Lung (tissue), 11 donors: ENCODE measurements at regions not wholly inside any gene's neighbourhood (a gene's known extent, or its start where the extent isn't known, plus 50 kb on each side); places are given as distances from the start of the nearest gene placed in this dataset.

Source experiments
- ATAC-seq: fragments of 200-7000 bp; cut with Tn5 transposase; one replicate; pipeline ENCODE4 v1.9.1; 2020; ENCODE audit warnings: moderate number of reproducible peaks; ENCODE audit not compliant: insufficient read depth, low FRiP score
- DNase-seq, 3 donors: peaks; one replicate each; pipeline ENCODE4 v3.0.0-alpha.2; 2013 to 2017
- H3K27ac ChIP-seq, 2 donors: one replicate each; pipeline ENCODE4 v1.5.1; 2013; ENCODE audit warnings: mild to moderate bottlenecking in 2 of 2, moderate library complexity in 2 of 2, control low read depth in 1 of 2, inconsistent platforms in 1 of 2, low read depth in 1 of 2, low read length in 1 of 2
- H3K27me3 ChIP-seq, 3 donors: one replicate each; pipeline ENCODE4 v1.5.1; 2013; ENCODE audit warnings: low read length in 2 of 3; ENCODE audit not compliant: control insufficient read depth in 3 of 3, insufficient read depth in 3 of 3
- H3K36me3 ChIP-seq, 4 donors: one replicate each; pipeline ENCODE4 v1.5.1; 2013; ENCODE audit warnings: low read length in 4 of 4, mild to moderate bottlenecking in 1 of 4, moderate library complexity in 1 of 4; ENCODE audit not compliant: control insufficient read depth in 4 of 4, insufficient read depth in 4 of 4
- H3K4me1 ChIP-seq, 5 donors: one replicate each; pipeline ENCODE4 v1.5.1; 2013; ENCODE audit warnings: low read length in 5 of 5, mild to moderate bottlenecking in 2 of 5, moderate library complexity in 1 of 5; ENCODE audit not compliant: control insufficient read depth in 5 of 5, insufficient read depth in 5 of 5
- H3K4me3 ChIP-seq: one replicate; pipeline ENCODE4 v1.5.1; 2013; ENCODE audit warnings: mild to moderate bottlenecking, control low read depth, moderate library complexity
- H3K9ac ChIP-seq, 2 donors: one replicate each; pipeline ENCODE4 v1.5.1; 2013; ENCODE audit warnings: low read length in 2 of 2, control low read depth in 1 of 2; ENCODE audit not compliant: insufficient read depth in 1 of 2
- H3K9me3 ChIP-seq, 4 donors: one replicate each; pipeline ENCODE4 v1.5.1; 2013; ENCODE audit warnings: low read length in 3 of 4, mild to moderate bottlenecking in 1 of 4, moderate library complexity in 1 of 4; ENCODE audit not compliant: control insufficient read depth in 4 of 4, insufficient read depth in 3 of 4
- CTCF ChIP-seq: IDR thresholded peaks from 2 replicates; pipeline ENCODE4 v1.5.1; 2012; ENCODE audit warnings: mild to moderate bottlenecking; ENCODE audit errors: control extremely low read depth, extremely low read depth
- WGBS, 2 donors: extraction: QIAGEN DNeasy Blood & Tissue Kit; methylation state at CpG; one replicate each; pipeline ENCODE4 v1.1.7; 2013; 5-methylcytosine and 5-hydroxymethylcytosine counted together
- donor health status: control.
- donor health status: control.
- donor health status: Bipolar disorder and iron deficiency.
- donor health status: healthy.
- donor health status: DM: yes; HTN: yes; CAD: no.

- H3K27ac ChIP-seq: no peak overlapping the region
- no peak overlapping the region for H3K9ac ChIP-seq
- WGBS, 2 donors: 50 to 75% methylated on average over 1 of the region's 1 CpG
- no peak overlapping the region for H3K4me3 ChIP-seq
- no peaks in the 10 kb centered on the region for H3K27me3 ChIP-seq
- peaks cover 0 to 10% (median 0%) of the 10 kb centered on the region in 4 donors for H3K9me3 ChIP-seq
- no peaks in the 10 kb centered on the region for H3K36me3 ChIP-seq
- H3K4me1 ChIP-seq: no peaks in the 10 kb centered on the region
- no peak for TF ChIP-seq CTCF
- DNase-seq (no peak), ATAC-seq (no peak)
Observed at GRCh38 chr13:47310401-47310800, 413.5 kb upstream of the HTR2A start.

GRCh38 chr13:47306991-47307390, 410.1 kb upstream of the HTR2A start:
- no peak for TF ChIP-seq CTCF
- H3K4me1 ChIP-seq: no peaks in the 10 kb centered on the region
- H3K9me3 ChIP-seq: peaks cover 0 to 10% (median 0%) of the 10 kb centered on the region in 4 donors
- no peak overlapping the region for H3K4me3 ChIP-seq
- no peak overlapping the region for H3K9ac ChIP-seq
- peak in 2 of 3 donors; percentile 9 to 41 for DNase-seq
- no peak for ATAC-seq
- H3K27me3 ChIP-seq: no peaks in the 10 kb centered on the region
- no peak overlapping the region for H3K27ac ChIP-seq
- no peaks in the 10 kb centered on the region for H3K36me3 ChIP-seq

GRCh38 chr13:47303626-47304025, 406.8 kb upstream of the HTR2A start:
- Histone ChIP-seq H3K9me3 (peaks cover 0 to 4% (median 0%) of the 10 kb centered on the region in 4 donors), H3K4me1 (no peaks in the 10 kb centered on the region), H3K4me3 (no peak overlapping the region), H3K36me3 (no peaks in the 10 kb centered on the region), H3K27me3 (no peaks in the 10 kb centered on the region), H3K9ac (no peak overlapping the region), H3K27ac (no peak overlapping the region)
- no peak for TF ChIP-seq CTCF
- ATAC-seq: no peak
- no peak for DNase-seq

GRCh38 chr13:47299304-47299703, 402.5 kb upstream of the HTR2A start:
- no peaks in the 10 kb centered on the region for H3K27me3 ChIP-seq
- DNase-seq (no peak), ATAC-seq (no peak)
- TF ChIP-seq CTCF: no peak
- no peaks in the 10 kb centered on the region for H3K9me3 ChIP-seq
- H3K36me3 ChIP-seq: no peaks in the 10 kb centered on the region
- H3K4me1 ChIP-seq: no peaks in the 10 kb centered on the region
- no peak overlapping the region for H3K4me3 ChIP-seq
- H3K27ac ChIP-seq: no peak overlapping the region
- no peak overlapping the region for H3K9ac ChIP-seq
